ENCODE measurements at regions not wholly inside any gene's neighbourhood (a gene's known extent, or its start where the extent isn't known, plus 50 kb on each side); places are given as distances from the start of the nearest gene placed in this dataset.

DNA sequence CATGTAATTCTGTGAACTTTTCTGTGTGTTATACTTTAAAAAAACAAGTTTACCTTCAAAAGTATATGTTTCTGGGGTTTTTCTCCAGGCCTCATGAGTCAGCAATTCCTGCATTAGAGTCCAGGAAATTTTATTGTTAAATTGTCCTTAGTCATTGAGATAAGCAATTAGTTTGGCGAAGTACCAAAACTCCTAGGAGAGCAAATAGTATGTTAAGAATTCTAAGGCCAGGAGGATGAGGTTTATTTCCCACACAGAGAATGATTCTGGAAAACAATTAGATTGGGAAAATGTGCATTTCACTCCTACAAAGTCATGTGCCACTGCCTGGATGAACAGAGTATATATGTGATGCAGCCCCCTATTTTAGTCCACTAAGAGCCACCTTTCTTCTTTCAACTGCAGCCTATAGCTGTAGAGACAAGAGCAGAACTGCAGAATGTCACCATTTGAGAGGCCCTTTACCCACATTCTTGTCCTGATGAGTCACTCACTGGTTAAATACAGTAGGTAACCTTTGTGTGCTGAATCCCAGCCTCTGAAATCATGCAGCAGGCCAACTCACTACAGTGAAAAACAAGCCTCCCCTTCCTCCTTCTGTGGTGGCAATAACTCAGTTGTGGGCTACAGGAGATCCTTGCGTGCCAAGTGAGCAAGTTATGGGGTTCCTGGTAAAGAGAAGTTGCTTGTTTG lies 452.8 kb upstream of the THBS1 start:
- H3K27me3 ChIP-seq (ENCODE audit: control insufficient read depth, insufficient read depth, low read length) = no peaks in the 10 kb centered on the region
- no peak overlapping the region for H3K4me3 ChIP-seq (ENCODE audit: low read length)
- no peak overlapping the region for H3K9ac ChIP-seq (ENCODE audit: low read length)
- H3K9me3 ChIP-seq (ENCODE audit: control insufficient read depth, low read length) = no peaks in the 10 kb centered on the region
- peaks cover 22% of the 10 kb centered on the region for H3K4me1 ChIP-seq (ENCODE audit: control insufficient read depth, insufficient read depth, low read length)
- no peaks in the 10 kb centered on the region for H3K36me3 ChIP-seq (ENCODE audit: control insufficient read depth, insufficient read depth, low read length)

DNA sequence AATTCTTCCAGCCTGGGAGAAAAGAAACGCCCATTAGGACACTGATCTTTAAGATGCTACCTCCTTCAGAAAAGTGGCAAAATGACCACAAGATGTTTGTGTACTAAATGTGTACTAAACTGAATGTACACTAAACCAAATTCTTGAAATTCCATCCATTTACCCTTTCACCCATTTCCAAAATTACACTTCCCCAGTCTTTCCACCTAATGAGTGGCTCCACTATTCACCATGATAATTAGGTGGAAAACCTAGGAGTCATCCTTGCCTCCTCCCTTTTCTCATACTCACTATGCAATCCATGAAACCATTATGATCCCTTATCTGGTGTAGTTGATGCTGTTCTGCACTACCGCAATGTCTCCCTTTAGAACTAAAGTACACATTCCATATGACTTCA lies 452.1 kb upstream of the THBS1 start:
- Histone ChIP-seq H3K9ac (ENCODE audit: low read length) (no peak overlapping the region), H3K4me1 (ENCODE audit: control insufficient read depth, insufficient read depth, low read length) (peaks cover 22% of the 10 kb centered on the region), H3K4me3 (ENCODE audit: low read length) (no peak overlapping the region), H3K27me3 (ENCODE audit: control insufficient read depth, insufficient read depth, low read length) (no peaks in the 10 kb centered on the region), H3K9me3 (ENCODE audit: control insufficient read depth, low read length) (no peaks in the 10 kb centered on the region), H3K36me3 (ENCODE audit: control insufficient read depth, insufficient read depth, low read length) (no peaks in the 10 kb centered on the region)

DNA sequence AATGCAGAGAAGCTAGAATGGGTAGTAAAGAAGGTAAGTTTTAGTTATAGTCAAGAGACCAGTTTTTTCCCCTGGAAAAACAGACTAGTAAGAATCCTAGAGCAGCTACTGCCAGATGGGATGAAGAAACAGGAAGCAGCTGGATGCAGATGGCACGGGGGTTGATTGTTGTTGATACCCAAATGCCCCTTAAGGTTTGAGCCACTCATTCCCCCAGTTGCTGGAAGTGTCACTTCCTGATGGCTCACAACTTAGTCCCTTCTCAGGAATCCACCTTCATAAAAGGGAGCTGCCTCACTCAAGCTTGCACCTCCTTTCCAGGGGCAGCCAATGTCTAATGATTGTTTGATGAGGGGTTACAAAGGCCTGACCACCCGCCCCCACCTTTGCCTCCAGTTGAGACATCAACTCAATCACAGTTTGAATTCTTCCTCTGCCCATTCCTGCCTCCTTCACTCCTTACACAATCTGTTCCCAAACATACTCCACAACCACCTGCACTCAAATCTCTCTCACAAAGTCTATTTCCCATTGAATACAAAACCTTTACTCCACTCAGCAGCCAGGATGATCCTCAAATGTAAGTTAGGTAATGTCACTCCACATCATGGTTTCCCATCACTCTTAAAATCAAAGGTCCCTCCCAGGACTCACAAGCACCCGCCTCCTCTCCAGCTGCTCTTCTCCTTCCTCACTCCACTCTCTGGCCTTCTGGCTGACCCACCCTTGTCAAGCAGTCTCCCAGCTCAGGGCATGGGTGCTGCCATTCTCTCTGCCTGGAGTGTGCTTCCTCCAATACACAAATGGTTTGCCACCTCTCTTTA lies 450.1 kb upstream of the THBS1 start:
- Histone ChIP-seq H3K4me3 (ENCODE audit: low read length) (no peak overlapping the region), H3K9ac (ENCODE audit: low read length) (no peak overlapping the region), H3K9me3 (ENCODE audit: control insufficient read depth, low read length) (no peaks in the 10 kb centered on the region), H3K4me1 (ENCODE audit: control insufficient read depth, insufficient read depth, low read length) (peaks cover 22% of the 10 kb centered on the region), H3K27me3 (ENCODE audit: control insufficient read depth, insufficient read depth, low read length) (no peaks in the 10 kb centered on the region), H3K36me3 (ENCODE audit: control insufficient read depth, insufficient read depth, low read length) (no peaks in the 10 kb centered on the region)

DNA sequence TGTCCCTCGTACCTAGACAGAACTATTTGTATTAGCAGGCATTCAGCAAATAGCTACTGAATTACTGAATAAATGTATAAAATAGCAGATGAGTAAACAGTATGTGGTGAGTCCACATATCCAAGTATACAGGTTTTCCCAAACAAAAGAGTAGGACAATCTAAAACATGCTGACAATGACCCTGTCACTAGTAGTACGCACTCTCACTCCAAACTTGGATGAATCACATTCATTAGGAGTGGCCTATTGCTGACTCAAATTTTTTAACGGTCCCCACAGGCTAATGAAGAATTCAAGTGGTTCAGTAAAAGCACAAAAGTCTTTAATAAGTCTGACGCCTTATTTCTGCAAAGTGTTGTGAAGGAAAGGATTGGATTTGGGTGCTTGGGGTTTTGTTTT lies 449.3 kb upstream of the THBS1 start:
- no peaks in the 10 kb centered on the region for H3K27me3 ChIP-seq (ENCODE audit: control insufficient read depth, insufficient read depth, low read length)
- H3K36me3 ChIP-seq (ENCODE audit: control insufficient read depth, insufficient read depth, low read length) = no peaks in the 10 kb centered on the region
- H3K4me1 ChIP-seq (ENCODE audit: control insufficient read depth, insufficient read depth, low read length) = peaks cover 22% of the 10 kb centered on the region
- no peak overlapping the region for H3K4me3 ChIP-seq (ENCODE audit: low read length)
- no peaks in the 10 kb centered on the region for H3K9me3 ChIP-seq (ENCODE audit: control insufficient read depth, low read length)
- H3K9ac ChIP-seq (ENCODE audit: low read length) = no peak overlapping the region

DNA sequence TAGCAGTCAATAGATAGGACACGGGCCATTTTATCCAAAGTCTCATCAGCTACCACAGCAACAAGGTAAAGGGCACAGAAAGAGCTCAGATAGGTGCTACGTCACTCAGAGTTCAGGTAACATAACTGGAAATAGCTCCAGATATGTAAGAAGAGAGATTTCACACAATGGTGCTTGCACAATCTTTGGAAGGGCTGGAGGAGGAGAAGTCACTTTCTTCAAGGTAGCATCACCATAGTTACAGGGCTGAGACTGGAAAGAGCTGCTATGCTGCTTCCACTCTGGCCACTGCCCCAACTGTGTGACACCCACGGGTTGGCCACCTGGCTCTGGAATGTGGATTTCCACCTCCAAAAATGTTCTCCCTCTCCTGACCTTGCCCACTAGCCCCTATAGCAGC lies 448.8 kb upstream of the THBS1 start:
- H3K4me1 ChIP-seq (ENCODE audit: control insufficient read depth, insufficient read depth, low read length) = peaks cover 21% of the 10 kb centered on the region
- no peak overlapping the region for H3K4me3 ChIP-seq (ENCODE audit: low read length)
- no peaks in the 10 kb centered on the region for H3K36me3 ChIP-seq (ENCODE audit: control insufficient read depth, insufficient read depth, low read length)
- no peak overlapping the region for H3K9ac ChIP-seq (ENCODE audit: low read length)
- no peaks in the 10 kb centered on the region for H3K27me3 ChIP-seq (ENCODE audit: control insufficient read depth, insufficient read depth, low read length)
- H3K9me3 ChIP-seq (ENCODE audit: control insufficient read depth, low read length) = no peaks in the 10 kb centered on the region

DNA sequence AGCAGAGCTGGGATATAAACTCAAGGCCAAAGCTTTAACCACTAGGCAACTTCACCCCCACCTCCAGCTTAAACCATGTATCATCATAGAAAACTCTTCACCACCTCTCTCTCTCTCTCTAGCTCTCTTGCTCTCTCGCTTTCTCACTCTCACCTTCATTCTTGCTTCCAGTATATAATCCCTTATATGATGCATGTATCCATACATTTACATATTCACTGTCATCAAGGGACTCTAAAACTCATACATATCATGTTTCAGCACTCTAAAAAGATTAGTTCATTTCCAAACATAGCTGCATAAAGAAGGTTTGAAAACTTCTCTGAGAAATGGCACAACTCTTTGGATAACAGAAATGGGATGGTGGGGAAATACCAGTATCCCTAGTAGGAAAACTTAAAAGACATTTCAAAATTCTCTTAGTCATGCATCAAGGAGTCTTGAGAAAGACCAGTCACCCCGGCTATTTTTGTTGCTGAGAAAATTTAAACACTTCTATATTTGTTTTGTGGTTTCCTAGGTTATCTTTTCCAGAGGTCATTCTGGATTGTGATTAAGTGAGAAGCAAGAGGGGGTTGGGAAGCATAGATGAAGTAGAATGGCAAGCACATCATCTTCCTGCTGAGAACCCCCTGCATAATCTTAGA lies 447.8 kb upstream of the THBS1 start:
- Histone ChIP-seq H3K4me3 (ENCODE audit: low read length) (no peak overlapping the region), H3K9ac (ENCODE audit: low read length) (no peak overlapping the region), H3K27me3 (ENCODE audit: control insufficient read depth, insufficient read depth, low read length) (no peaks in the 10 kb centered on the region), H3K9me3 (ENCODE audit: control insufficient read depth, low read length) (no peaks in the 10 kb centered on the region), H3K4me1 (ENCODE audit: control insufficient read depth, insufficient read depth, low read length) (peaks cover 12% of the 10 kb centered on the region), H3K36me3 (ENCODE audit: control insufficient read depth, insufficient read depth, low read length) (no peaks in the 10 kb centered on the region)

DNA sequence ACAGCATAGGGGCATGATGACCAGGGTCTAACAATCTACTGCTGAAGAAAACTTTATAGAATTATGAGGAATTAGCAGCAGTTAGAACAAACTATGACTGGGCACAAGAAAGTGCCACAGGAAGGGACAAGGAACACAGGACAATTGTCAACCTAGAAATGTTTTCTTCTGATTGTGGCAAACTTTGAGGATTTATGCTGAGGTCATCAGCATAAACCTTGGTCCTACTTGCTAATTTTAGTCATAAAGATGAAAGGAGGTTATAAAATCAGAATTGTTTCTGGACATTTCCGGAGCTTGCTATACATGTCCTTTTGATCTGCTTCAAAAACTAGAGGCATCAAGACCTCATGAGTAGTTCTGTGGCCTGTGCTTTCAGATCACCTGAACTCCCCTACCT lies 446.6 kb upstream of the THBS1 start:
- no peaks in the 10 kb centered on the region for H3K4me1 ChIP-seq (ENCODE audit: control insufficient read depth, insufficient read depth, low read length)
- H3K9me3 ChIP-seq (ENCODE audit: control insufficient read depth, low read length) = no peaks in the 10 kb centered on the region
- no peaks in the 10 kb centered on the region for H3K27me3 ChIP-seq (ENCODE audit: control insufficient read depth, insufficient read depth, low read length)
- H3K36me3 ChIP-seq (ENCODE audit: control insufficient read depth, insufficient read depth, low read length) = no peaks in the 10 kb centered on the region
- no peak overlapping the region for H3K4me3 ChIP-seq (ENCODE audit: low read length)
- H3K9ac ChIP-seq (ENCODE audit: low read length) = no peak overlapping the region

DNA sequence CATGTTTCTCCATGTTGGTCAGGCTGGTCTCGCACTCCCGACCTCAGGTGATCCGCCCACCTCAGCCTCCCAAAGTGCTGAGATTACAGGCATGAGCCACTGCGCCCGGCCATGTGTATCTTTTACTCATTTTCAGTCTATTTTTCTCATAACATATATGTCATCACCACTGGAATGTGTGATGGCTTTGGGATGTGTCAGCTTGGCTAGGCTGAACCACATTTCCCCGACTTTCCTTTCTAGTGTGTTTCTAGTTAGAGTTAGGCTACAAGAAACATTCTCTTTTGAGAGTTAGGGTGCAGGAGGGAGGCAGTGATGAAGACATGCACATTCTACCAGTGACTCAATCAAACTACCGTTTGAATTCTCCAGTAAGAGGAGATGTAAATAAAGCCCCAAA lies 444.9 kb upstream of the THBS1 start:
- H3K9me3 ChIP-seq (ENCODE audit: control insufficient read depth, low read length) = no peaks in the 10 kb centered on the region
- no peak overlapping the region for H3K4me3 ChIP-seq (ENCODE audit: low read length)
- peaks cover 4% of the 10 kb centered on the region for H3K4me1 ChIP-seq (ENCODE audit: control insufficient read depth, insufficient read depth, low read length)
- H3K9ac ChIP-seq (ENCODE audit: low read length) = no peak overlapping the region
- H3K27me3 ChIP-seq (ENCODE audit: control insufficient read depth, insufficient read depth, low read length) = no peaks in the 10 kb centered on the region
- H3K36me3 ChIP-seq (ENCODE audit: control insufficient read depth, insufficient read depth, low read length) = no peaks in the 10 kb centered on the region

DNA sequence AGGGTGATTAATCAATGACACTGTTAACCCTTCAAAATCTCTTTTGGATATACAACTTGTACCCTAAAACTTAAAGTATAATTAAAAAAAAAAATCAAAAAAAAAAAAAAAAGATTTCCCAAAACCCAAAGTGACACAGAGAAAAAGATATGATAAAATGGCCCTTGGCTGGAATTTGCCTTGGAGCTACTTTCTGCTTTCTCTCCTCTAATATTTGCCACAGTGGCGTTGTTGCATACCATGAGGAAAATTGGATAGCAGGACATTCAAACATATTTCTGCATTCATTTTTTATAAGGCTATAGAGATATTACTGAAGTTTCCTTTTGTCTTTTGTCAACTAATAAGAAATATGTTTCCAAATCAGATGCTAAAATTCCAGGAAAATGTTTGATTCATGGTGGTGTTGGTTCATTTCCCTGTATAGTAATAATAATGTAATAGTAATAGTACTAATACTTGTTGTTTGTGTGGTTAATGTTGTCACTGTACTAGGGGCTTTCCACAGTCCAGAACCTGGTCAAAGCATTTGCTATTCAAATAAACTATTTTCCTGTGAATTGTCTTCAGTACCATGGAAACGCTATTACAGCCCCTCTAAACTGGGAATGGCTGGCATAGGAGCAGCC lies 441.3 kb upstream of the THBS1 start:
- H3K27me3 ChIP-seq (ENCODE audit: control insufficient read depth, insufficient read depth, low read length) = no peaks in the 10 kb centered on the region
- H3K9me3 ChIP-seq (ENCODE audit: control insufficient read depth, low read length) = no peaks in the 10 kb centered on the region
- no peak overlapping the region for H3K4me3 ChIP-seq (ENCODE audit: low read length)
- H3K4me1 ChIP-seq (ENCODE audit: control insufficient read depth, insufficient read depth, low read length) = peaks cover 4% of the 10 kb centered on the region
- no peak overlapping the region for H3K9ac ChIP-seq (ENCODE audit: low read length)
- H3K36me3 ChIP-seq (ENCODE audit: control insufficient read depth, insufficient read depth, low read length) = no peaks in the 10 kb centered on the region

DNA sequence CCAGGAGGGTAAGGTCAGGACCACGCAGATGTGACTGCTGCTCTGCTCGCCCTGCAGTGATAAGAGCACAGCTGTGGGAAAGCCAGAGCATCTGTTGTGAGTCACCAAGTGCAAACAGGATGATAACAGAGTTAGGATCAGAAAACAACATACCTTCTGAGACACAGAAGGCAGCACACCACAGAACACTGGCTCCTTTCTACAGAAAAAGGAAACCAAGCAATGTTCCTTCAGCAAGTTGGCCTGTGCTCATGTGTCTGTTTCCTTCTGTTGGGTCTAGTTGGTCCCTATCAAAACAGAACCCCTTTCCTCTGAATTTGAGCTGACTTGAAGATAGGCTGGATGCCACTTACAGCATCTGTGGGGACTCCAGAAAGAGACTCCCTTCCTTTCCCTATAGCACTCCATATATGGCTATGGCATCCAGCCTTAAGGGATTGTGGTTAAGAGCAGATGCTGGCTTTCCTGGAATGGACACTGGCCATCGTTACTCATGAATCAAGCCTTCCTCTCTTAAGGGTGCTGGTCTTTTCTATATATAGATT lies 440.7 kb upstream of the THBS1 start:
- Histone ChIP-seq H3K4me1 (ENCODE audit: control insufficient read depth, insufficient read depth, low read length) (peaks cover 4% of the 10 kb centered on the region), H3K4me3 (ENCODE audit: low read length) (no peak overlapping the region), H3K9ac (ENCODE audit: low read length) (no peak overlapping the region), H3K27me3 (ENCODE audit: control insufficient read depth, insufficient read depth, low read length) (no peaks in the 10 kb centered on the region), H3K9me3 (ENCODE audit: control insufficient read depth, low read length) (no peaks in the 10 kb centered on the region), H3K36me3 (ENCODE audit: control insufficient read depth, insufficient read depth, low read length) (no peaks in the 10 kb centered on the region)

DNA sequence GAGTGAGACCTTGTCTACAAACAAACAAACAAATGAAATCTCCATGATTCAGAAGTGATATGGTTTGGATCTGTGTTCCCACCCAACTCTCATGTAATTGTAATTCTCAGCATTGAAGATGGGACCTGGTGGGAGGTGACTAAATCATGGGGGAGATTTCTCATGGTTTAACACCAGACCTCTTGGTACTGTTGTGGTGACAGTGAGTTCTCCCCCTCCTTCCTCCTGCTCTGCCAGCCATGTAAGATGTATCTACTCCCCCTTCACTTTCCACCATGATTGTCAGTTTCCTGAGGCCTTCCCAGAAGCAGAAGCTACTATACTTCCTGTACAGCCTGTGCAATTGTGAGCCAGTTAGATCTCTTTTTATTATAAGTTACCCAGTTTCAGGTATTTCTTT lies 438.4 kb upstream of the THBS1 start:
- no peaks in the 10 kb centered on the region for H3K36me3 ChIP-seq (ENCODE audit: control insufficient read depth, insufficient read depth, low read length)
- no peaks in the 10 kb centered on the region for H3K9me3 ChIP-seq (ENCODE audit: control insufficient read depth, low read length)
- no peak overlapping the region for H3K9ac ChIP-seq (ENCODE audit: low read length)
- H3K4me1 ChIP-seq (ENCODE audit: control insufficient read depth, insufficient read depth, low read length) = peaks cover 4% of the 10 kb centered on the region
- H3K4me3 ChIP-seq (ENCODE audit: low read length) = no peak overlapping the region
- H3K27me3 ChIP-seq (ENCODE audit: control insufficient read depth, insufficient read depth, low read length) = no peaks in the 10 kb centered on the region

DNA sequence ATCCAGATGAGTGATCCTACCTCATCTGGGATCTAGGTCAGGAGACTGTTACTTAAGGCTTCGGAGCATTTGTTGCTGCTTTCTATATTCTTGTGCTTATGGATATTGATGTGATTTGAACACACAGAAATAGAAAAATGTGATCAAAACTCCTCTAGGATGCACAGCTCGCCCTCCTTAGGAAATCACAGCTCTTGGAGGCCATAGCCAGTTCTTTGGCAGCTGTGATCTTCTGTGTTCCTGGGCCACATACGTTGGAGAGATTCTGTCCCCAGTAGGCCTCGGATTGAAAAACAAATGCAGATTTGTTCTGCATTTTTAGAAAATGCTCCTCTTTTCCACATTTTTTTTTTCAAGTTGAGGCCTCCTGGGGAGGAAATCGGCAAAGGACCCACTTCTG lies 437.4 kb upstream of the THBS1 start:
- Histone ChIP-seq H3K4me1 (ENCODE audit: control insufficient read depth, insufficient read depth, low read length) (peaks cover 4% of the 10 kb centered on the region), H3K9ac (ENCODE audit: low read length) (no peak overlapping the region), H3K4me3 (ENCODE audit: low read length) (no peak overlapping the region), H3K36me3 (ENCODE audit: control insufficient read depth, insufficient read depth, low read length) (no peaks in the 10 kb centered on the region), H3K9me3 (ENCODE audit: control insufficient read depth, low read length) (no peaks in the 10 kb centered on the region), H3K27me3 (ENCODE audit: control insufficient read depth, insufficient read depth, low read length) (no peaks in the 10 kb centered on the region)
